HG02840 (cell line): ENCODE measurements at regions not wholly inside any gene's neighbourhood (a gene's known extent, or its start where the extent isn't known, plus 50 kb on each side); places are given as distances from the start of the nearest gene placed in this dataset.

Source experiments
- ATAC-seq: cut with Tn5 transposase; IDR thresholded peaks from one replicate; pipeline ENCODE4 v1.9.1; 2021; ENCODE audit warnings: mild to moderate bottlenecking, moderate library complexity, moderate number of reproducible peaks; ENCODE audit not compliant: unreplicated experiment, low FRiP score

DNA sequence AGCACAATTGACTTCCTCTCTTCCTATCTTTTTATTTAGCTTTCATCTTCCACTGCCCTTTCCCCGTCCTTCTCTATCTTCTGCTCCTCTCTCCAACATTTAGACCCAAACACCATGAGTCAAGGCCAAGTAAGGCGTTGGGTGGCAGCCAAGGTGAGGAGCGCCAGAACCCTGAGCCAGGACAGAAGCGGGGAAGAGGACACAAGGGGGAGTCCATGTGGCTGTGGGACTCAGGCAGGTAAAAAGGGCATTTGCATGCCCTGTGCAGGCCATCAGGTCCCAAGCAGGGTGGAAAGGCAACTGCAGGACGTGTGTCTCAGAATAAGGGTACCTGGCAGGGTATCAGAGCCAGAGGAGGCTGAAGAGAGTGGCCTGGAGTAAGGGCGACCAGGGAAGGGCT, 192.4 kb upstream of the PFKP start:
- no peak for ATAC-seq

DNA sequence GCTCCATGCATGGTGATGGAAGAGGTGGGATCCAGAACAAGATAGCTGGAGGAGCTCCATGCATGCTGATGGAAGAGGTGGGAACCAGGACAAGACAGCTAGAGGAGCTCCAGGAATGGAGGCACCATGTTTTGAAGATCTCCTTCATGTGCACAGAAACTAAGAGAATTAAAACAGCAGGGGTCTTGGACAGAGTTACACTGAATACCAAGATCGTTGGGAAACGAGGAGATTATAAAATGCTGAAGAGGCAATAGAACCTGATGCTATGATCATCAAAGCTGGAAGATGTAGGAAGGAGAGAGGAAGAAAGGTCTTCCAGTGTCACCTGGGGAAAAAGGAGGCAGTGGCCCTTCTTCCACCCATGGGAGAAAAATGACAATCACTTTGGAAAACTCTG, 193.6 kb upstream of the PFKP start:
- no peak for ATAC-seq

- ATAC-seq = no peak
These were observed 195.6 kb upstream of the PFKP start for GRCh38 chr10:2871673-2872219.

DNA sequence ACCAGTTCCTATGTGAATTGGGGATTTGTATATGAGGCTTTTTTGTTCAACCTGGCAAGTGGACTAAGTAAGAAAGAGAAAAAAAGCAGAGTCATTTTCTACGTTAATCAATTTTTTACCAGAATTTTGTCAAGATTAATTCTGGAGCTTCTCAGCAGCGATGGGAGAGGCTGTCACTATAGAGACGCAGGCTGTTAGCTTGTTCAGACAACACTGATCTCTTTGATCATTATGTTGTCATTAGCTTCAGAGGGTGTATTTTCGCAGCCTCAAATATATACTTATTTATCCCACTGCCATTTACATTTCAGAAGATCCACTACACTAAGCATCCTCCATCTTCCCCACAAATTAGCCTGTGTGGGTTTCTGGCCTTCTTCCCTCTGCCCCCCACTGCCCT, 196.7 kb upstream of the PFKP start:
- ATAC-seq = no peak

DNA sequence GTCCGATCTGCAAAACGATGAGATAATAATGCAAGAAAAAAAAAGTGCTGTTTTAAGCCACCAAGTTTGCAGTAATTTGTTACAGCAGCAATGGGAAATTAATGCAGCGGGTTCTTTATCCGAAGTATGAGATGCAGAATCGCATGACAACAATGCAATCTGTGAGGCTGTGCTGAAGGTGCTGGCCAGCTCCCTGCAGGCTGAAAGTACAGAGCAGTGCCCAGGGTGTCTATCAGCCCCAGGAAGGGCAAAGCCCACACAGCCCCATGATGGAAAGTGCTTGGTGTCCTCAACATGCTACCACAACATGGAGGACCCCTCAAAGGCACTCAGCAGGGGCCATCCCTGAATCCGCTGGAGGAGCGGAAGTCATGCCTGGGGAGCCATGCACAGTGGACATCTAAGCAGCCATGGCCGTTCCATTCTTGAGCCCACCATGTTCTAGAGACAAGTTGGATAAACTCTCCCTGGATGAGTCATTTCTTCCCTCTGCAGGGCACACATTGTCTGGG, 199.5 kb upstream of the PFKP start:
- no peak for ATAC-seq

- no peak for ATAC-seq
These were observed 200.8 kb upstream of the PFKP start for GRCh38 chr10:2866569-2866968.

DNA sequence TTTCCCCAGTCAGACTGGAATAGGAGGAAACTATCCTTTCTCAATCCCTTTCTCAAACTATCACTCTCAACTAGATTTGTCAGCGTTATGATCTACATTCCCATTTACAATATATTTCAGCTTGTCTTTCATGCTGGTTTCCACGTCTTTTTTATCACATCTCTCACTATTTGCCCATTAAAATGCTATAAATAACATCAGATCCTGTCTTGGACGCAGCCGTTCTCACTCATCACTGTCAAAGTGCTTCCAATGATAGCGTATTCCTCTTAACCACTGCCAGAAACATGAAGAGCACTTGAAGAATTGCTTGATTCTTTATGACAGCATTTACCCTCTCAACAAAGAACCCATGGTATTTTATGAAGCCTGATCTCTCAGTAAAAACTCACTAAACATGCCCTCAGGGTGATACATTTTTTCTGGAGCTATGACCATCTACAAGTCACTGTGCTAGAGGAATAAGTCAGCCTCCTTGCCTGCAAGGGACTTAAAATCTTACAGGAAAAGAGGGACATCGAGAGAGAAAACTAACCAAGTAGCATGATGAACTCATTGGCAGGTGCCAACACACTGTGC, 205.6 kb upstream of the PFKP start:
- ATAC-seq = no peak

GRCh38 chr10:2858452-2858851, 208.9 kb upstream of the PFKP start:
- no peak for ATAC-seq

GRCh38 chr10:2856598-2856997, 210.8 kb upstream of the PFKP start:
- no peak for ATAC-seq

DNA sequence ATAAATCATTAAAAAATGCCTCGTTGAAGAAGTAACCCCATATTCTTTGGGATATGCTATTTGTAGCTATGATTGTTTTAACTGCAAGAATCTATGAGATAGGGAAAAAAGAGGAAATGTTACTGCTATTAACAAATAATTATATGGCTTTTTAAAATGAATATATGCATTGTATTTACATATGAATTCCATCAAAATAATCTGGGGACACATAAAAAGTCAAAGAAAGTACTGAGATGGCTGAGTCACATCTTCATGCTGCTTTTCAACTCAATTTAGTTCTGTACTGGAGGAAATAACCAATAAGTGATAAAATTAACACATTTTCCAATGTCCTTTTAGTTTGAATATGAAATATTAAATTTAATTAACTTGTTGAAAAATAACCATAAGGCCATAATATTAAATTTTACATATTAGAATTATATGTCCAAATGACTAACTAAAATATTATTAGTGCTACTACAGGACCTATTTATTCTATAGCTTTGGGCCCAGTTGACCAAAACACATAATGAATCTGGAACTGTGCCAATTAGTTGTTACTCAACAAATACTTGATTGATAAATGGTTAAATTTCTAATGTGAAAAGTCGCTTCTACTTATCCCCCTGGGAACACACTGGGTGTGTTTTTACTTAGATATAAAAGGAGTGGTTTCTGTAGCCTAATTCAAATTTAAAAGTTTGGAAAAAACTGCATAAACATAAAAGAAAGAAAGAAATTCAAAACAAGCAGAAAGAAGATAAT, 214.6 kb upstream of the PFKP start:
- ATAC-seq = no peak

- ATAC-seq = no peak
These were observed 215.8 kb upstream of the PFKP start for GRCh38 chr10:2851566-2851965.

GRCh38 chr10:2850202-2850601, 217.1 kb upstream of the PFKP start:
- no peak for ATAC-seq

DNA sequence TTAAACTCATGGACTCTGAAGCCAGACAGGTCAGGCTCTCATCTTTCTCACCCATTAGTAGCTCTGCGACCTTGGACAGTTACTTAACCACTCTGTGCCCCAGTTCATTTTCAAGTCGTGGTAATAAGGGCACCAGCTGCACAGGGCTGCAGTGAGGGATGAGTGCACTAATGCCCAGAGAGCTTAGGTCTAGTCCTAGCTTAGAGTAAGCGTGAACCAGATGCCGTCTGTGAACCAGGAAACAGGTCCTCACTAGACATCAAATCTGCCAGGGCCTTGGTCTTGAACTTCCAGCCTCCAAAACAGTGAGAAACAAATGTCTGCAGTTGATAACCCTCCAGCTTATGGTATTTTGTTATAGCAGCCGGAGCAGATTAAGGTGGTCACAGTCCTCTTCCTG, 222.4 kb upstream of the PFKP start:
- no peak for ATAC-seq

DNA sequence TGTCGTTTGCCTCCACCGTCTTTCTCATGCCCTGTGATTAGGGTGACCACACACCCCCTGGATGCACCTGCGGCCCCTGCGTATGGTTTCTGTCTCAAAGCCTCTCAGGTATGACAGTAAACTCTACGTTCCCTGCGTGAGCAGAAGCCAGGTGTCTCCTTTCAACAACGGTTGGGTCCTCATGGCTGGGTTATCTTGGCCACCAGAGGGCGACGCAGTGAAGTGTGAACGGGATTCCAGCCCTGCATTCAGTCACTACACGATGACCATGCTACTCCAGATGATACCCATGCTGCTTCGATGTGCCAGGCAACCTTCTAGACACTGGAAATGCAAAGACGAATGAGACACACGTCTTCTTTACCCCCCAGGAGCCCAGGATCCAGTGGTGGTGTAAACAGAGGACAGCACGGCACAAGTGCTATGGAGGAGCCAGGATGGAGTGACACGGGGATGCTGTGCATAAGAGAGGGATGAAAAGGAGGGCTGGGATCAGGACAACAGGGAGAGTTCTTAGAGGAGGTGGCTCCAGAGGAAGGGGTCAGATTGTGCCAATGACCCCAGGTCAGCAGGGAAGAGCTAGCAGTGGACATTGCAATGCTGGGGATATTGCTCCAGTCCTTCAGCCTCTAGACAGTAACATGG, 228.1 kb upstream of the PFKP start:
- no peak for ATAC-seq

DNA sequence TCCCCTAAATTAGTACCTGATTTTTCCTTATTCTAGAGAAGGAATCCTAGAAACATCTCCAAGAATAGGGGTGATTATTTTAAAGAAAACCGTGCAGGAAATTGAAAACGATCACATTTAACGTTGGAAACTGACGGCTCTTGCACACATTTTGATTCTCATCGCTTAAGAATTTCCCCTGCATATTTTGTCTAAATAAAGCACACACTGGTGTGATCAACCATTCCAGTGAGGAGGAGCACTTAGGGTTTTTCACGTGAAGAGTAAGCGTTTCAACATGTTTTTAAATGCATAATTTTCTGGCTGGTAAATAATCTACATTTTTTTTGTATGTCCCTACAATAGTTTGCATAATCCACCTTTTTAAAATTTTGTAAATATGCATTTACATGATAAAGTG, 229.7 kb upstream of the PFKP start:
- no peak for ATAC-seq

DNA sequence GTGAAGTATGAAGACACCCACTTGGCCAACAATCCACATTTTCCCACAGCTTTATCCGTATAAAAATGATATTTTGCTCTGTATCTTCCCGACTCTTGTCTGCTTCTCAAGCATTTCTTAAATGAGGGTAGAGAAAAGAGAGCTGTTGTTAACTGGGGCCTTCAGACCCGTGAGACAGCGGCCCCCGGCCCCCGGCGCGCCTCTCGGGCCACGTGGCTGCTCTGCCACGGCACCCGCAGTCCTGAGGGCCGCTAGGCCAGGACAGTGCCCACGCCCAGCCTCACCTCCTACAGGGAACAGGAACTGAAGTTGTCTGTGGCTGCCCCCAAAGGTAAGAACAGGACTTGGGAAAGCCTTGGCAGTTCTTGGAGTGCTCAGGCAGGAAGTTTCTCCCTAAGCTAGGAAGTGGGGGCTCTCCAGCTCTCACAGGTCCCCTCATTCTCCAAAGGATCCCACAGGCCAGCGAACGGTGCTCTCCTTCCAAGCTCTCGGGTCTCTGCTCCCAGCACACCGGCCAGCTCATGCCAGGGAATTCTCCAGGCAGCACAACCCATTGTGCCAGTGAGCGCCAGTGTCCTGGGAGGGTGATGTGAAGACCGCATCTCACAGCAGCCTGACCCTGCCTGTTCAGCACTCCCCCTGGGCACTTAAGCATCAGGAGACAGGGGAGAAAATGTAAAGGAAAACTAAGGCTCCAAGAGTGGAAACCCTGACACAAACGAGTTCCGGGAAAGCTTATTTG, 230.3 kb upstream of the PFKP start:
- no peak for ATAC-seq

DNA sequence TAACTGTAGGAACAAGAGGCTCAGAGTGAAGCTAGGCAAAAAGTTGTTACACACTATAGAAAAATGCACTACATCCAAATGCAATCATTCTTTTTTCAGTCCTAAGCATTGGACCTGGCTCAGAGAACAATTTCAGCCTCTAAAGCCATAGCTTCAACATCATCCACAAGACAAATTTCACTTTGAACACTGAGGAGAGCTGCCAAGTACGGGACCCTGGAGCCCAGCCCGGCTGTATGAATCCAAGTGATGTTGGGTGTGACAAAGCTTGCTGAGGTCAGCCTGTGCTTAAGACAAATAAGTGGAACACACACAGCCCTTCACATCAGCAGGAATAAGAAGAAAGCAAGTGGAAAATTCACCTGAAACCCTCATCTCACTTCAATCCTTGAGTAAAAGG, 233.1 kb upstream of the PFKP start:
- ATAC-seq = no peak

GRCh38 chr10:2831509-2831908, 235.8 kb upstream of the PFKP start:
- ATAC-seq = no peak

DNA sequence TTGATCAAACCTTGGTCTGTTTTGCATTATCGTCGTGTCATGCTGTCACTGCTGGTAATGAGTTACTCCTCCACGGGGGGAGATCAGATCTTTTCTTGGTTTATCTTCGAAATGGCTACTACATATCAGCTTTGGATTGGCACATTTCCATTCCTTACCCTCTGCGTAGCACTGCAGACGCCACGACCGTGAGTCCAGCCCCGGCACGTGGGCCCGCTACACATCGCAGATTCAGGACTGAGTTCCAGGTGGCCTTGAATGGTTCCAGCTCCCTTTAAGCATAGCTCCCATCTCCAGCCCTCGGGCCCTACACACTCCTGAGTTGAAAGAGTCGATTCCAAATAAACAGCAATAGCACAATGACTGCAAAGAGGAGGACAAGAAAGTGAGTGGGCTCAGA, 238.6 kb upstream of the PFKP start:
- no peak for ATAC-seq

DNA sequence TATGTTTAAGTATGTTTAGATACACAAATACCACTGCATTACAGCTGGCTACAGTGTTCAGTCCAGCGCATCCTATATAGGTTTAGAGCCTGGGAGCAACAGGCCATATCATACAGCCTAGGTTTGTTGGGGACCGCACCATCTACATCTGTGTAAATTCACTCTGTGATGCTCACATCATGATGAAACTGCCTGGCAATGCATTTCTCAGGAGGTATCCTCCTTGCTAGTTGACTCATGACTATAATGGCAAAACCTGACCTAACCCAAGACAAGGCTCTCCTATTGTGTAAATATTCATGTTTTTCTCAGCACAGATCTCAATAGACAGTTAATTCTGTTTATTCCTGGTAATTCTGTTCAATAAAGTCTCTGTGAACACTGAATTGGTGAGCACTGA, 240.7 kb upstream of the PFKP start:
- ATAC-seq = no peak

- ATAC-seq = no peak
These were observed 241.5 kb upstream of the PFKP start for GRCh38 chr10:2825841-2826240.
